ENCODE measurements at regions not wholly inside any gene's neighbourhood (a gene's known extent, or its start where the extent isn't known, plus 50 kb on each side); places are given as distances from the start of the nearest gene placed in this dataset.
A peak's percentile ranks its signal among the peaks of the same experiment; 100 is the strongest.
"Not testable (repeated sequence)": the region's sequence is repeated elsewhere in the genome, so short reads cannot be mapped to it uniquely, and the experiment has no call there.

DNA sequence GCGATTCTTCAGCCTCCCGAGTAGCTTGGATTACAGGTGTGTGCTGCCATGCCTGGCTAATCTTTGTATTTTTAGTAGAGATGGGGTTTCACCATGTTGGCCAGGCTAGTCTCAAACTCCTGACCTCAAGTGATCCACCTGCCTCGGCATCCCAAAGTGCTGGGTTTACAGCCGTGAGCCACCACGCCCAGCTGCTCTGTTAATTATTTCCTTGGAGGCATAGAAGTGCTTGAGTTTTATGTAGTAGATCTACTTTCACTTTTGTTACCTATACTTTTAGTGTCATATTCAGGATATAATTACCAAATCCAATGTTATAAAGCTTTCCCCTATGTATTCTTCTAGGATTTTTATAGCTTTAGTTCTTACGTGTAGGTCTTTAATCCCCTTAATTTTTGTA is 1093.0 kb downstream of the GATA3 start:
- no peaks in the 10 kb centered on the region for H3K36me3 ChIP-seq (ENCODE audit: control insufficient read depth in 3 of 3, insufficient read depth in 2 of 3, low read depth in 1 of 3, low read length in 3 of 3)
- H3K4me1 ChIP-seq (ENCODE audit: control insufficient read depth in 3 of 3, insufficient read depth in 2 of 3, low read depth in 1 of 3, low read length in 2 of 3): no peaks in the 10 kb centered on the region
- WGBS, 3 donors: 36 to 74% (median 48%) methylated on average over 6 of the region's 6 CpGs
- no peaks in the 10 kb centered on the region for H3K27me3 ChIP-seq (ENCODE audit: control insufficient read depth in 3 of 3, insufficient read depth in 3 of 3, low read length in 3 of 3)
- DNase-seq (peak in 1 of 2 donors; percentile 46), FAIRE-seq (no peak)
- H3K27ac ChIP-seq (ENCODE audit: low read depth in 1 of 3, low read length in 2 of 3): no peak overlapping the region
- H3K9me3 ChIP-seq (ENCODE audit: control insufficient read depth in 2 of 2, insufficient read depth in 1 of 2, low read depth in 1 of 2, low read length in 1 of 2): no peaks in the 10 kb centered on the region
- H3K4me3 ChIP-seq (ENCODE audit: low read depth in 1 of 3, low read length in 3 of 3): no peak overlapping the region

- no peak overlapping the region for H3K27ac ChIP-seq (ENCODE audit: low read depth in 1 of 3, low read length in 2 of 3)
- H3K4me1 ChIP-seq (ENCODE audit: control insufficient read depth in 3 of 3, insufficient read depth in 2 of 3, low read depth in 1 of 3, low read length in 2 of 3): no peaks in the 10 kb centered on the region
- H3K36me3 ChIP-seq (ENCODE audit: control insufficient read depth in 3 of 3, insufficient read depth in 2 of 3, low read depth in 1 of 3, low read length in 3 of 3): no peaks in the 10 kb centered on the region
- no peak overlapping the region for H3K4me3 ChIP-seq (ENCODE audit: low read depth in 1 of 3, low read length in 3 of 3)
- no peaks in the 10 kb centered on the region for H3K9me3 ChIP-seq (ENCODE audit: control insufficient read depth in 2 of 2, insufficient read depth in 1 of 2, low read depth in 1 of 2, low read length in 1 of 2)
- H3K27me3 ChIP-seq (ENCODE audit: control insufficient read depth in 3 of 3, insufficient read depth in 3 of 3, low read length in 3 of 3): peaks cover 0 to 2% (median 0%) of the 10 kb centered on the region in 3 donors
- no peak for FAIRE-seq
- no peak for DNase-seq
These were observed 1094.6 kb downstream of the GATA3 start for GRCh38 chr10:9149134-9149533.

- not testable (repeated sequence) for DNase-seq; H3K9me3 ChIP-seq (ENCODE audit: control insufficient read depth in 2 of 2, insufficient read depth in 1 of 2, low read depth in 1 of 2, low read length in 1 of 2); H3K27ac ChIP-seq (ENCODE audit: low read depth in 1 of 3, low read length in 2 of 3); H3K4me3 ChIP-seq (ENCODE audit: low read depth in 1 of 3, low read length in 3 of 3); H3K36me3 ChIP-seq (ENCODE audit: control insufficient read depth in 3 of 3, insufficient read depth in 2 of 3, low read depth in 1 of 3, low read length in 3 of 3); H3K4me1 ChIP-seq (ENCODE audit: control insufficient read depth in 3 of 3, insufficient read depth in 2 of 3, low read depth in 1 of 3, low read length in 2 of 3); H3K27me3 ChIP-seq (ENCODE audit: control insufficient read depth in 3 of 3, insufficient read depth in 3 of 3, low read length in 3 of 3)
- WGBS, 3 donors: 52 to 85% (median 57%) methylated on average over 1 of the region's 1 CpG
- FAIRE-seq: peak; percentile 33
These were observed 1098.6 kb downstream of the GATA3 start for GRCh38 chr10:9153057-9153456.

GRCh38 chr10:9157656-9158055 is 1103.2 kb downstream of the GATA3 start:
- Histone ChIP-seq H3K4me3 (ENCODE audit: low read depth in 1 of 3, low read length in 3 of 3) (no peak overlapping the region), H3K9me3 (ENCODE audit: control insufficient read depth in 2 of 2, insufficient read depth in 1 of 2, low read depth in 1 of 2, low read length in 1 of 2) (peaks cover 0 to 9% of the 10 kb centered on the region in 2 donors), H3K4me1 (ENCODE audit: control insufficient read depth in 3 of 3, insufficient read depth in 2 of 3, low read depth in 1 of 3, low read length in 2 of 3) (peaks cover 0 to 2% (median 0%) of the 10 kb centered on the region in 3 donors), H3K27ac (ENCODE audit: low read depth in 1 of 3, low read length in 2 of 3) (no peak overlapping the region), H3K36me3 (ENCODE audit: control insufficient read depth in 3 of 3, insufficient read depth in 2 of 3, low read depth in 1 of 3, low read length in 3 of 3) (no peaks in the 10 kb centered on the region), H3K27me3 (ENCODE audit: control insufficient read depth in 3 of 3, insufficient read depth in 3 of 3, low read length in 3 of 3) (peaks cover 0 to 2% (median 0%) of the 10 kb centered on the region in 3 donors)
- FAIRE-seq (no peak), DNase-seq (no peak)
- 35 to 43% (median 37%) methylated on average over 3 of the region's 3 CpGs for WGBS, 3 donors

GRCh38 chr10:9158675-9159074 is 1104.2 kb downstream of the GATA3 start:
- no peak for DNase-seq
- peaks cover 0 to 2% (median 0%) of the 10 kb centered on the region in 3 donors for H3K4me1 ChIP-seq (ENCODE audit: control insufficient read depth in 3 of 3, insufficient read depth in 2 of 3, low read depth in 1 of 3, low read length in 2 of 3)
- no peaks in the 10 kb centered on the region for H3K36me3 ChIP-seq (ENCODE audit: control insufficient read depth in 3 of 3, insufficient read depth in 2 of 3, low read depth in 1 of 3, low read length in 3 of 3)
- peaks cover 0 to 9% of the 10 kb centered on the region in 2 donors for H3K9me3 ChIP-seq (ENCODE audit: control insufficient read depth in 2 of 2, insufficient read depth in 1 of 2, low read depth in 1 of 2, low read length in 1 of 2)
- FAIRE-seq: no peak
- no peak overlapping the region for H3K27ac ChIP-seq (ENCODE audit: low read depth in 1 of 3, low read length in 2 of 3)
- WGBS, 3 donors: 35 to 72% (median 46%) methylated on average over 3 of the region's 3 CpGs
- no peak overlapping the region for H3K4me3 ChIP-seq (ENCODE audit: low read depth in 1 of 3, low read length in 3 of 3)
- peaks cover 0 to 2% (median 0%) of the 10 kb centered on the region in 3 donors for H3K27me3 ChIP-seq (ENCODE audit: control insufficient read depth in 3 of 3, insufficient read depth in 3 of 3, low read length in 3 of 3)

DNA sequence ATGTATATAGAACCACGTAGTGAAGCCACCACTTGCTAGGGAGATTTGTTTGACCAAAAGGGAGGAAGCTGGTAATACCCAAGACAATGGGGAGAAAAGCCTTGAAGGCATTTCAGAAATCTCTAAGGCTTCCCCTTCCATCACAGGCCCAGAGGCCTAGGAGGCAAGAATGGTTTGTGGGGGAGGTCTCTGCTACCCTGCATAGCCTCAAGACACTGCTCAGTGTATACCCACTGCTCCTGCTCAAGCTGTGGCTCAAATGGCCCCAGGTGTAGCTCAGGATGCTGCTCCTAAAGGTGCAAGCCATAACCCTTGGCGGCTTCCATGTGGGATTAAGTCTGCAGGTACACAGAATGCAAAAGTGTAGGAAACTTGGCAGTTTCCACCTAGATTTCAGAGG is 1105.8 kb downstream of the GATA3 start:
- Histone ChIP-seq H3K27ac (ENCODE audit: low read depth in 1 of 3, low read length in 2 of 3) (no peak overlapping the region), H3K27me3 (ENCODE audit: control insufficient read depth in 3 of 3, insufficient read depth in 3 of 3, low read length in 3 of 3) (no peaks in the 10 kb centered on the region), H3K36me3 (ENCODE audit: control insufficient read depth in 3 of 3, insufficient read depth in 2 of 3, low read depth in 1 of 3, low read length in 3 of 3) (no peaks in the 10 kb centered on the region), H3K9me3 (ENCODE audit: control insufficient read depth in 2 of 2, insufficient read depth in 1 of 2, low read depth in 1 of 2, low read length in 1 of 2) (peaks cover 0 to 9% of the 10 kb centered on the region in 2 donors), H3K4me3 (ENCODE audit: low read depth in 1 of 3, low read length in 3 of 3) (no peak overlapping the region), H3K4me1 (ENCODE audit: control insufficient read depth in 3 of 3, insufficient read depth in 2 of 3, low read depth in 1 of 3, low read length in 2 of 3) (peaks cover 0 to 2% (median 0%) of the 10 kb centered on the region in 3 donors)
- FAIRE-seq: no peak
- WGBS, 3 donors: 83 to 89% (median 87%) methylated on average over 2 of the region's 2 CpGs
- DNase-seq: no peak

DNA sequence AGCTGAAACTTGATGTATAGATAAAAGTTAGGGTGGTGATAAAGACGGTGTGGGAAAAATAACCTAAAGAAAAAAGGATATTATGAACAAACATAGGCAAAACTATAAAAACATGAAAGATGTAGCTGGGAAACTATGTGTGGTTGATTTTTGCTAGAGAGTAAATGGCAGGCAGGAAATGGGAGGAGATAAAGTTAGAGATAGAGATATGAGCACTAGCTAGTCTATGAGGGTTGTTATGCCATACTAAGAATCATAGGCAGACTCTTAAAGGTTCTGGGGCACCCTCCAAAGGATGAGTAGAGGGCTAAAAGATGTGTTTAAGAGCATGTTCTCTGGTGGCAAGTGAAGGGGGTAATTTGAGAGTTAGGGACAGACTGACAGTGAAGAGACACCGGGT is 1109.2 kb downstream of the GATA3 start:
- Histone ChIP-seq H3K36me3 (ENCODE audit: control insufficient read depth in 3 of 3, insufficient read depth in 2 of 3, low read depth in 1 of 3, low read length in 3 of 3) (no peaks in the 10 kb centered on the region), H3K4me3 (ENCODE audit: low read depth in 1 of 3, low read length in 3 of 3) (no peak overlapping the region), H3K4me1 (ENCODE audit: control insufficient read depth in 3 of 3, insufficient read depth in 2 of 3, low read depth in 1 of 3, low read length in 2 of 3) (peaks cover 0 to under 1% (median 0%) of the 10 kb centered on the region in 3 donors), H3K27ac (ENCODE audit: low read depth in 1 of 3, low read length in 2 of 3) (no peak overlapping the region), H3K27me3 (ENCODE audit: control insufficient read depth in 3 of 3, insufficient read depth in 3 of 3, low read length in 3 of 3) (no peaks in the 10 kb centered on the region), H3K9me3 (ENCODE audit: control insufficient read depth in 2 of 2, insufficient read depth in 1 of 2, low read depth in 1 of 2, low read length in 1 of 2) (peaks cover 0 to 9% of the 10 kb centered on the region in 2 donors)
- WGBS, 3 donors: 86 to 87% (median 87%) methylated on average over 2 of the region's 2 CpGs
- no peak for DNase-seq
- no peak for FAIRE-seq

- FAIRE-seq (no peak), DNase-seq (no peak)
- 50 to 69% (median 57%) methylated on average over 4 of the region's 4 CpGs for WGBS, 3 donors
These were observed 1112.3 kb downstream of the GATA3 start for GRCh38 chr10:9166770-9167169.

DNA sequence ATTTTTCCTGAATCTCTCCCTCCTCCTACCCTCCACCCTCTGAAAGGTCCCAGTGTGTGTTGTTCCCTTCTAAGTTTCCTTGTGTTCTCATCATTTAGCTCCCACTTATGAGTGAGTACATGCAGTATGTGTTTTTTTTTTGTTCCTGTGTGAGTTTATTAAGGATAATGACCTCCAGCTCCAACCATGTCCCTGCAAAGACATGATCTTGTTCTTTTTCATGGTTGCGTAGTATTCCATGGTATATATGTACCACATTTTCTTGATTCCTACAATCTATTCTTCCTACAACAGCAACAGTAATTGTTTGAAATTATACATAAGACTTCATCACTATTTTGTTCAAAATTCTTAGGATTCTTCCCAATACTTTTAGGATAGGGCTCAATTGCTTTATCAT is 1117.8 kb downstream of the GATA3 start:
- FAIRE-seq (no peak), DNase-seq (no peak)
- WGBS, 3 donors: 97 to 100% (median 97%) methylated on average over 1 of the region's 1 CpG
- H3K27ac ChIP-seq (ENCODE audit: low read depth in 1 of 3, low read length in 2 of 3): no peak overlapping the region
- H3K4me3 ChIP-seq (ENCODE audit: low read depth in 1 of 3, low read length in 3 of 3): no peak overlapping the region
- H3K36me3 ChIP-seq (ENCODE audit: control insufficient read depth in 3 of 3, insufficient read depth in 2 of 3, low read depth in 1 of 3, low read length in 3 of 3): no peaks in the 10 kb centered on the region
- H3K9me3 ChIP-seq (ENCODE audit: control insufficient read depth in 2 of 2, insufficient read depth in 1 of 2, low read depth in 1 of 2, low read length in 1 of 2): no peaks in the 10 kb centered on the region
- no peaks in the 10 kb centered on the region for H3K27me3 ChIP-seq (ENCODE audit: control insufficient read depth in 3 of 3, insufficient read depth in 3 of 3, low read length in 3 of 3)
- no peaks in the 10 kb centered on the region for H3K4me1 ChIP-seq (ENCODE audit: control insufficient read depth in 3 of 3, insufficient read depth in 2 of 3, low read depth in 1 of 3, low read length in 2 of 3)

More at GRCh38 chr10:9166770-9167169, 1112.3 kb downstream of the GATA3 start:
- no peaks in the 10 kb centered on the region for H3K9me3 ChIP-seq (ENCODE audit: control insufficient read depth in 2 of 2, insufficient read depth in 1 of 2, low read depth in 1 of 2, low read length in 1 of 2)
- H3K36me3 ChIP-seq (ENCODE audit: control insufficient read depth in 3 of 3, insufficient read depth in 2 of 3, low read depth in 1 of 3, low read length in 3 of 3): no peaks in the 10 kb centered on the region
- no peaks in the 10 kb centered on the region for H3K4me1 ChIP-seq (ENCODE audit: control insufficient read depth in 3 of 3, insufficient read depth in 2 of 3, low read depth in 1 of 3, low read length in 2 of 3)
- no peak overlapping the region for H3K4me3 ChIP-seq (ENCODE audit: low read depth in 1 of 3, low read length in 3 of 3)
- H3K27me3 ChIP-seq (ENCODE audit: control insufficient read depth in 3 of 3, insufficient read depth in 3 of 3, low read length in 3 of 3): no peaks in the 10 kb centered on the region
- H3K27ac ChIP-seq (ENCODE audit: low read depth in 1 of 3, low read length in 2 of 3): no peak overlapping the region

Data from small intestine (tissue), 7 donors.